PC-9 (cell line): ENCODE measurements at regions not wholly inside any gene's neighbourhood (a gene's known extent, or its start where the extent isn't known, plus 50 kb on each side); places are given as distances from the start of the nearest gene placed in this dataset.

Experiments
- BruUV-seq: library from RNA; stranded (reverse); fragments of 400-500 nt; replicated peaks from 2 replicates; lab custom pipeline; 2021; lab: Mats Ljungman, UMichigan
- CTCF ChIA-PET: fragments of 300-600 bp; sonication (Branson Sonifier 250); formaldehyde crosslinking; loops from one replicate; lab custom pipeline; 2022; ENCODE audit warnings: antibody characterized with exemption; lab: Charles Lee
- POLR2A ChIA-PET: fragments of 300-600 bp; sonication (Branson Sonifier 250); formaldehyde crosslinking; loops from one replicate; lab custom pipeline; 2022; ENCODE audit warnings: antibody characterized with exemption; ENCODE audit not compliant: unreplicated experiment; lab: Charles Lee
- DNase-seq, 2 experiments: peaks; one replicate each; pipeline versions ENCODE4 v3.0.0 to v3.0.0-alpha.2; 2015 to 2022; ENCODE audit warnings: mixed read lengths in 1 of 2
- H2AFZ ChIP-seq: fragments of 200-600 bp; sonication (generic); 2 replicates; pipeline ENCODE4 v1.8.1; 2017; ENCODE audit warnings: antibody characterized with exemption
- H3F3A ChIP-seq: fragments of 200-600 bp; sonication (generic); 2 replicates; pipeline ENCODE4 v1.8.1; 2017; ENCODE audit warnings: antibody characterized with exemption, mild to moderate bottlenecking, low read depth; ENCODE audit not compliant: insufficient read depth
- H3K27ac ChIP-seq: fragments of 200-600 bp; sonication (generic); 2 replicates; pipeline ENCODE4 v1.6.1; 2016; ENCODE audit warnings: mixed run types
- H3K27me3 ChIP-seq: fragments of 200-600 bp; sonication (generic); 2 replicates; pipeline ENCODE4 v1.6.1; 2016; ENCODE audit warnings: low read depth, mixed run types; ENCODE audit not compliant: insufficient read depth
- H3K36me3 ChIP-seq: fragments of 200-600 bp; sonication (generic); 2 replicates; pipeline ENCODE4 v1.6.1; 2016; ENCODE audit warnings: low read depth, mixed run types
- H3K4me1 ChIP-seq: fragments of 200-600 bp; sonication (generic); replicated peaks from 2 replicates; pipeline ENCODE4 v1.6.1; 2016; ENCODE audit warnings: mixed run types; ENCODE audit not compliant: insufficient read depth
- H3K4me2 ChIP-seq: fragments of 200-600 bp; sonication (generic); 2 replicates; pipeline ENCODE4 v1.6.1; 2017; ENCODE audit warnings: mixed run types
- H3K4me3 ChIP-seq: fragments of 200-600 bp; sonication (generic); 2 replicates; pipeline ENCODE4 v1.6.1; 2016; ENCODE audit warnings: mixed run types
- H3K79me2 ChIP-seq: fragments of 200-600 bp; sonication (generic); 2 replicates; pipeline ENCODE4 v1.6.1; 2017; ENCODE audit warnings: low read depth, mixed run types
- H3K9me2 ChIP-seq: fragments of 200-600 bp; sonication (generic); 2 replicates; pipeline ENCODE4 v1.8.1; 2017; ENCODE audit warnings: mild to moderate bottlenecking; ENCODE audit not compliant: insufficient read depth
- H3K9me3 ChIP-seq: fragments of 200-600 bp; sonication (generic); 2 replicates; pipeline ENCODE4 v1.8.1; 2016; ENCODE audit warnings: low read depth; ENCODE audit not compliant: insufficient read depth
- H4K20me1 ChIP-seq: fragments of 200-600 bp; sonication (generic); 2 replicates; pipeline ENCODE4 v1.8.1; 2017; ENCODE audit not compliant: insufficient read depth
- CTCF ChIP-seq: fragments of 200-600 bp; sonication (generic); conservative IDR thresholded peaks from 2 replicates; pipeline ENCODE4 v1.6.1; 2017; ENCODE audit warnings: mixed run types, antibody characterized with exemption, mild to moderate bottlenecking, moderate library complexity
- EZH2 ChIP-seq: fragments of 200-600 bp; sonication (generic); IDR thresholded peaks from 2 replicates; pipeline ENCODE4 v1.8.0; 2017; ENCODE audit warnings: antibody characterized with exemption, low read depth
- intact Hi-C: fragments of 100-400 bp; cut with micrococcal nuclease; formaldehyde crosslinking; loops from one replicate; pipeline ENCODE4 v1.10.0; 2022; ENCODE audit not compliant: unreplicated experiment

- Histone ChIP-seq H3K79me2 (no peaks in the 10 kb centered on the region), H3K9me3 (no peaks in the 10 kb centered on the region), H3K4me1 (no peaks in the 10 kb centered on the region), H3K27ac (no peak overlapping the region), H3K36me3 (no peaks in the 10 kb centered on the region), H3K27me3 (no peaks in the 10 kb centered on the region), H3K4me3 (no peak overlapping the region), H3F3A (no peaks in the 10 kb centered on the region), H3K9me2 (no peaks in the 10 kb centered on the region), H2AFZ (no peak overlapping the region), H4K20me1 (no peaks in the 10 kb centered on the region), H3K4me2 (no peak overlapping the region)
- ChIA-PET CTCF (no interaction called here), POLR2A (no interaction called here)
- no TSS peak for BruUV-seq
- intact Hi-C loops, result no loop called here
- no peak for TF ChIP-seq CTCF
- TF ChIP-seq EZH2, result no peak
- DNase-seq, result no peak
Measured at GRCh38 chr1:113333056-113333455, 57.3 kb upstream of the MAGI3 start.

- H3K9me3 ChIP-seq, result no peaks in the 10 kb centered on the region
- no peaks in the 10 kb centered on the region for H4K20me1 ChIP-seq
- no peak for DNase-seq
- H3K9me2 ChIP-seq, result peaks cover 8% of the 10 kb centered on the region; the same call in 1 of the 2 replicates
- intact Hi-C loops, result no loop called here
- no peaks in the 10 kb centered on the region for H3K36me3 ChIP-seq
- BruUV-seq, result no TSS peak
- POLR2A ChIA-PET, result no interaction called here
- CTCF ChIA-PET, result no interaction called here
- TF ChIP-seq EZH2, result no peak
- no peak overlapping the region for H3K4me3 ChIP-seq
- H3K4me1 ChIP-seq, result no peaks in the 10 kb centered on the region
- no peak overlapping the region for H2AFZ ChIP-seq
- no peaks in the 10 kb centered on the region for H3F3A ChIP-seq
- no peaks in the 10 kb centered on the region for H3K27me3 ChIP-seq
- H3K27ac ChIP-seq, result no peak overlapping the region
- no peak overlapping the region for H3K4me2 ChIP-seq
- H3K79me2 ChIP-seq, result no peaks in the 10 kb centered on the region
Measured at GRCh38 chr1:113340038-113340437, 50.3 kb upstream of the MAGI3 start.
